Left kidney (tissue), 1 donor: ENCODE measurements at regions not wholly inside any gene's neighbourhood (a gene's known extent, or its start where the extent isn't known, plus 50 kb on each side); places are given as distances from the start of the nearest gene placed in this dataset.
"Not testable (repeated sequence)": the region's sequence is repeated elsewhere in the genome, so short reads cannot be mapped to it uniquely, and the experiment has no call there.

Experiments used
- DNase-seq: peaks from one replicate; pipeline ENCODE4 v3.0.0-alpha.2; 2013

DNA sequence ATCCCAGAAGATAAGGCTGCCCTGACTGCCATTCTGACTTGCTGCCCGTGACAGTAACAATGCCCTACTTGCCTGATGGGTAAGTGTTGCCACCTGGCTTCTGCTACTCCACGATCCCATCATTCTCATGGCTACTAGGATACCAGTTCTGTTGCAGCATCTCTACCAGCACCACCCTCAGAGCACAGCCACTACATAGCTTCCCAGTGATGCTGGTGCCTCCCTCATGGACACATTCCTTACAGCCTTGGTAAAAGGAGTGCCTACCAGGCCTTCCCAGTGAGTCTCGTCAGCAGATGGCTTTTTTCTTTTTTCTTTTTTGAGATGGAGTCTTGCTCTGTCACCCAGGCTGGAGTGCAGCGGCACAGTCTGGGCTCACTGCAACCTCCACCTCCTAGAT, 84.4 kb upstream of the CMKLR1 start:
- DNase-seq: no peak

DNA sequence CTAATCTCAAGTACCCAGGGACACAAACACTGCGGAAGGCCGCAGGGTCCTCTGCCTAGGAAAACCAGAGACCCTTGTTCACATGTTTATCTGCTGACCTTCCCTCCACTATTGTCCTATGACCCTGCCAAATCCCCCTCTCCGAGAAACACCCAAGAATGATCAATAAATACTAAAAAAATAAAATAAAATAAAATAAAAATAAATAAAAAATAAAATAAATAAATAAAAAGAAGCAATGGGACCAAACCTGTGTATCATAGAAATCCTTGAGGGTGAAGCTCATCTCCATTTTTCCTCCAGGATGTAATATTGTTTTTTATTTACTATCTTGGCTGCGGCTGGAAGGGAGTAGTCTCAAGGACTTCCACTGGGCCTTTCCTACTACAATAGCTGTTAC, 82.0 kb upstream of the CMKLR1 start:
- DNase-seq: not testable (repeated sequence)

DNA sequence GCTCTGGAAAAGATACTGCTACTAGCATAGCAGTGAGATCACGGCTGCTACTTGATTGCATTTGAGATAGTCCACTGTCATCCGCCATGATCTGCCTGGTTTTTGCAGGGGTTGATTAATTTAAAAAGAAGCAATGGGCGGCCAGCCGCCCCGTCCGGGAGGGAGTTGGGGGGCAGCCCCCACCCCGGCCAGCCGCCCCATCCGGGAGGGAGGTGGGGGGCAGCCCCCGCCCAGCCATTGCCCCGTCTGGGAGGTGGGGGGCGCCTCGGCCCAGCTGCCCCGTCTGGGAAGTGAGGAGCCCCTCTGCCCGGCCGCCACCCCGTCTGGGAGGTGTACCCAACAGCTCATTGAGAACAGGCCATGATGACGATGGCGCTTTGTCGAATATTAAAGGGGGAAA, 81.3 kb upstream of the CMKLR1 start:
- DNase-seq: not testable (repeated sequence)

DNA sequence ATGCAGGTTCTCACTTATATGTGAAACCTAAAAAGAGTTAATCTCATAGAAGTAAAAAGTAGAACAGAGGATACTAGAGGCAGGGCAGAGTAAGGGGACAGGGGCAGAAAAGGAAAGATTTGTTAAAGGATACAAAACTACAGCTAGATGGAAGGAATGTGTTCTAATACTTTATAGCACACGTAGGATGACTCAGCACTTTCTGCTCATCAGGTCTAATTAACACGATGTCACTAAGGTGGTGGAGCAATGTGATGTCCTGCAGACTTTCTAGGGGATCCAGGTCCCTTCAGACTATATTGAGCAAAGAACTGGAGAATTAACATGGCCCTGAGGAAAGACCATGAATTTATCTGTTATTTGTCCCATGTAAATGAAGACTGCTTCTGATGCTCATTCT, 80.8 kb upstream of the CMKLR1 start:
- DNase-seq: no peak

DNA sequence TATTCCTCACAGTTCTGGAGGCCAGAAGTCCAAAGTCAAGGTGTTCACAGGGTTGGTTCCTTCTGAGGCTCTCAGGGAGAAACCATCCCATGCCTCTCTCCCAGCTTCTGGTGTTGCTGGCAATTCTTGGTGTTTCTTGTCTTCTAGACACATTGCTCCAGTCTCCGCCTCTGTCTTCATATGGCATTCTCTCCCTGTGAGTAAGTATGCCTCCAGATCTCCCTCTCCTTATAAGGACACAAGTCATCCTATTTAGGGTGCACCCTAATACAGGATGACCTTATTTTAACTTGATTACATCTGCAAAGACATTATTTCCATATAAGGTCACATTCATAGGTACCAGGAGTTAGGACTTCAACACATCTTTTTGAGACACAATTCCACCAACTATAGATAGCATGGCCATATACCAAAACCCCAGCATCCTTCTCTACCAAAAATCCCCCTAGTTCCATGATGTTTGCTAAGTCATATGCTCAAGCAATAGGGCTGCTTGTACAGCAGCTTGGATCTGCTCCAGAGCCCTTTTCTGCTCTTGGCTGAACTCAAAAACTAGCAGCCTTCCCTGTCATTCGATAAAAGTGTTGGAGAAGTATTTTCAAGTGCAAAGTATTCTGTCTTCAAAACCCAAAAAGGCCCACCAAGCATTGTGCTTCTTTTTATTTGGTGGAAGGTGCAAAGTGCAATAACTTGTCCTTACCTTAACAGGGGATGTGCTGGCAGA, 79.2 kb upstream of the CMKLR1 start:
- DNase-seq: no peak

DNA sequence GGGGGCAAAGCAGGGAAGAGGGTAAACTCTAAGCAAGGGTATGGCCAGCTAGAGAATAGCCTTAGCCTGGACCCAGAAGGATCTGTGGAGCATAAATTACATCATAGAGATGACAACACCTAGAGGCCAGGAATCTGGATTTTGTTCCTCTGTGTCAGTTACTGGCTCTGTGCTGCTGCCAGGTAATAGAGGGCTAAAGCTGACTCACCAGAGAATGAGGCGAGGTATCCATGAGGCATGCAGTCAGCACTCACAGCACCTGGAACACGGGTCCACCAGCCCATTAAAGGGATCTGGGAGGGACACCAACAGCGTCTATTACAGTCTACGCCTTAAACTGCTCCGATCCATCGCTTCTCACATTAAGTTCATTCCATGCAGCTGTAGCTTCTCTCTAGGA, 74.9 kb upstream of the CMKLR1 start:
- DNase-seq: no peak

DNA sequence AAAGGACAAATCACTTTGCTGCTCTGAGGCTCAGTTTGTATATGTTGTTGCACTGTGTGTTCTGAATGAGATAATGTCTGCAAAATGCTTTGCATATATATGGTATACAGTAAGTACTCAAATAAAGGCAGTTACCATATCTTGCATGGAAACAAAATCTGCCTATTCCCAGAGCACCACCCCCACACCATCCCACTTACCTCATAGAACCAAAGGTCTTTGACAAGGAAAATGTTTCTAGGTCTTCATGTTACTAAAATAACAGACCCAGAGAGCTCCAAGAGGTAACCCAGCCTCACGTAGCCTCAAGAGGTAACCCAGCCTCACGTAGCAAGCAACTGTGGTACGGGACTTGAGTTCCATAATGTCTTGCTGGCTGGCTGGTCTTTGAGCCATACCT, 71.6 kb upstream of the CMKLR1 start:
- no peak for DNase-seq

DNA sequence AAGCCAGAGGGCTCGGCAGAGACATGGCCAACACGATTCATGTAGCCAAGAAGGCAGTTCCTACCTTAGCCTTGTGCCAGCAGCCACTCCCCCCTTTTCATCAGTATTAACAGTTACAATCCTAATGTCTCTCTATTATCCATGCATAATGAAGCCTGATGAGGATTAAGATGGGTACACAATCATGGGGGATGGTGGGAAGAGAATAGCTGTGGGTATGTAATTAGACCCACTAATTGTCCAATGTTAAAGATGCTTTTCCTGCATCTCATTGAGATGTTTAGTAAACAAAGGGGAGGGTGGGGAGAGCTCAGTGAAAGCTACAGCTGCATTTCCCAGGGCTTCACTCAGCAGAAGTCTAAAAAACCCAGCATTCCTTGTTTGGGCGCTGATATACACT, 70.4 kb upstream of the CMKLR1 start:
- DNase-seq: no peak

DNA sequence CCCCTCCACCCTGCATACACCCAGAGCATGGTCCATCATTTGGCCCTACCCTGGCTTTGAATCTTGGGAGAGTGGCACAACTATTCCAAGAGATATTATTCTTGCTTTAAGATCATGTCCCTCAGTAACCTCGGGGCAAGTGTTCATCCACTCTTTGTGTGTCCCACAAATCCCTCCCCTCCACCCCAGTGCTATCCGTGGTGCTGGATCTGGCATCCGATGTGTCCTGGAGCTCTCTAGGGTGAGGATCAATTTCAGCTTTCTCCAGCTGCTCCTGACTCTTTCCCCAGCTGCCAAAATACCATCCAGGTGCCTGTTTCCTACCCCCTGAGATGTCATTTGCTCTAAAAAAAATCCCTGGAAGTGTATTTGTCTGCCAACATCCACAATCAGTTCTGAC, 64.8 kb upstream of the CMKLR1 start:
- DNase-seq: no peak

DNA sequence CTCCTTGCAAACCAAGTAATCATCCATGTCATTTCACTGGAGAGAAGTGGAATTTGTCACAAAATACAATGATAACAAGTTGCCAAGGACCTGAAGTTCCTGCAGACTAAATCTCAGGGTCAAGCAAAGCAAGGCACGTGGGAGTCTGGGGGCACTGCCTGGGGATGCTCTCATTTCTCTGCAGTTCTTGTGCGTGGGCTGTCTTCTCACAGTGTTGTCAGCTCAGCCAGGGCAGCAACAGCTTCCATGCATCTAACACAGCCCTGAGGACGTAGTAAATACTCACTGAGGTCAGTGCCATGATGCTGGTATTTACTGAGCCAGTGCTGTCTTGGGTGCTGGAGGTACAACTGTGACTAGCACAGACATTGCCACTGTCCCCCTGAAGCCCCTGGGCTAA, 62.9 kb upstream of the CMKLR1 start:
- DNase-seq: no peak

DNA sequence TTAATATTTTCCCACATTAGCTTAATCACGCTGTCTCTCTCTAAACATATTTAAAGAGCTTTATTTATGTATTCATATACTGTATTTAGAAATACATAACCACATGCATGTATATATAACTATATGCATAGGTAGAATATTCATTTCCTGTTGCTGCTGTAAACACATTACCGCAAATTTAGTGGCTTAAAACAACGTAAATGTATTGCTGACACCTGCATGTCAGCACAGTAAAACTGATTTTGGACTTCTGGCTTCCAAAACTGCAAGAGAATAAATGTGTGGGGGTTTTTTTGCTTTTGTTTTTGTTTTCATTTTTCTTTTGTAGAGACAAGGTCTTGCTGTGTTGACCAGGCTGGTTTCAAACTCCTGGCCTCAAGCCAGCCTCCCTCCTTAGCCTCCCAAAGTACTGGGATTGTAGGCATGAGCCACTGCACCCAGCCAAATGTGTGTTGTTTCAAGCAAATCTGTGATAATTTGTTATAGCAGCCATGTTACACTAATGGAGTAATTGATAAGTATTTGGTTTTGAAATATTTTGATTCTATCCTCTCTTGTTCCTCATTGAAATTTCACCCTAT, 61.9 kb upstream of the CMKLR1 start:
- DNase-seq: no peak

DNA sequence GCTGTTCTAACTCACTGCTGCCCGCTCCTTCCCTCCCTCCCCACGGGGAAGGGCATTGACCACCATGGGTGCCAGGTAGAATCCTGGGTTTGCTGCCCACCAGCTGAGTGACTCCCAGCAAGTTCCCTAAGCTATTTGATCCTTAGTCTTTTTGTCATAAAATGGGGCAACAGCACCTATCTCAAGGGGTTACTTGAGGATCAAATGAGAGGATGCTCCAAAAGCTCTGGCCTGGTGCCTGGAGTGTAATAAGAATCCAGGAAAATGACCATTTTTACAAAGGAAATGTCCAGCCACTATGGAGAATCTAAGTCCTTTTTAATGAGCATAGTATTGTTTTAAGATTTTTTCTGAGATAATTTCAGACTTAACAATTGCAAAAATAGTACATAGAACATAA, 61.4 kb upstream of the CMKLR1 start:
- no peak for DNase-seq

DNA sequence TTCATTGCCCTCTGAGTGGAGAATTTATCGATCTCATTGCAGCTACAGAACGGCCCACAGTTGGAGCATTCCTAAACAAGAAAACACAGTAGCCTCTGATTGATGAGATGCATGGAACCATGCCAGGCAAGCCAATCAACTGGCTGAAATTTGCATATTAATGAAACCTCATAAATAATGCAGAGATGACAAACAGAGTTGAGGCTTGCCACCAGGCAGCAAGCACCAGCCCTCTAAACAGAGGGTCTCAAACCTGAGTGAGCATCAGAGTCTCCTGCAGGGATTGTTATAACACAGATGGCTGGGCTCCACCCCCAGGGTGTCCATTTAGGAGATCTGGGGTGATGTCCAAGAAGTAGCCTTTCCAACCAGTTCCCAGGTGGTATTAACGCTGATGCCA, 60.9 kb upstream of the CMKLR1 start:
- no peak for DNase-seq

DNA sequence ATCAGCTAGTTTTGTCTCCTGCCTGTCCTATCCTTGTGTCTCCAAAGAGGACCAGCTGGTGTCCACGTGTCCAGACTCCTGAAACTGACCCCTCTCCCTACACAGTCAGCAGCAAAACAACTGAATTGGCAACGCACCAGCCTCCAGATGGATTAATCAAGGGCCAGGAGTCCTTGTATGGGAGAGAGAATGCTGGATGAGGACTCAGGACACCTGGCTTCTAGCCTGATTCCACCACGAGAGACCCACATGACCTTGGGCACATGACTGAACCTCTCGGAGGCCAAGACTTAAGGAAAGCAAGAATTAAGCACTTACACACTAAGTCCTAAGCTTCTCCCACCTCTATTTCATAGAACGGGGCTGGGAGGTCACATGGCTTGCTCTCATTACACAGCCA, 60.4 kb upstream of the CMKLR1 start:
- DNase-seq: no peak

DNA sequence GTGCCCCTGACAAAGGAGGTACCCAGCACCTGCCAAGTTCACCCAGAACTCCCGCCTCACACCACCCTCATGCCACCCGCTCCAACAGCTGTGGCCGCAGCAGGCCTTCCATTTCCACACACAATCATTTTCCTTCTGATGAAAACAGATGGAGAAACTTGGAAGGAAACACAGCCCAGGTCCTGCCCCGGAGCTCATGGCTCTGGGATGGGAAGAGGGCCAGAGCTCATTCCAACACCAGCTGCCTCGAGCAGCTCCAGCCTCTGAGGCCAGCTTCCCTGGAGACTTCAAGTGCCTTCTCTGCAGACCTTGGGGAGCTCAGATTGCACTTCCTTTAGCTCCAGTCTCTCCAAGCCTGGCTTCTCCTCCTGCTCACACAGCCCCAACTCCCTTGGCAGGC, 55.1 kb upstream of the CMKLR1 start:
- DNase-seq: peak; percentile 11

DNA sequence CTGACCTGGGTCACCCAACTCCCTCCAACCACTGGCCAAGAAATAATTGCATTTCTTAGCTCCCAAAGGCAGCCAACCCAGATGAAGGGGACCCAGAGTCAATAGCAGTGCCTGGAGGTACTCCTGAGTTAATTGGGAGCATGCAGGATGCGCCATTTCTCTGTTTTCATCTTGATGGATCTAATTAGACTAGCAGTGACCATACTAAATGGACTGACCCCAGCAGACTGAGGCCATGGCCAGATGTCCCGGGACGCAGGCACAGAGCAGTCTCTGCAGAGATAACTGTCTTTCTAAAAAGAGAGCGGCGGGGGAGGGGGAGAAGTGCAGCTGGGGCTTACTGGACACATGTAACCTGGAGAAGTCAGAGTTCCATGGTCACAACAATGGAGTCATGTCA, 53.2 kb upstream of the CMKLR1 start:
- no peak for DNase-seq

DNA sequence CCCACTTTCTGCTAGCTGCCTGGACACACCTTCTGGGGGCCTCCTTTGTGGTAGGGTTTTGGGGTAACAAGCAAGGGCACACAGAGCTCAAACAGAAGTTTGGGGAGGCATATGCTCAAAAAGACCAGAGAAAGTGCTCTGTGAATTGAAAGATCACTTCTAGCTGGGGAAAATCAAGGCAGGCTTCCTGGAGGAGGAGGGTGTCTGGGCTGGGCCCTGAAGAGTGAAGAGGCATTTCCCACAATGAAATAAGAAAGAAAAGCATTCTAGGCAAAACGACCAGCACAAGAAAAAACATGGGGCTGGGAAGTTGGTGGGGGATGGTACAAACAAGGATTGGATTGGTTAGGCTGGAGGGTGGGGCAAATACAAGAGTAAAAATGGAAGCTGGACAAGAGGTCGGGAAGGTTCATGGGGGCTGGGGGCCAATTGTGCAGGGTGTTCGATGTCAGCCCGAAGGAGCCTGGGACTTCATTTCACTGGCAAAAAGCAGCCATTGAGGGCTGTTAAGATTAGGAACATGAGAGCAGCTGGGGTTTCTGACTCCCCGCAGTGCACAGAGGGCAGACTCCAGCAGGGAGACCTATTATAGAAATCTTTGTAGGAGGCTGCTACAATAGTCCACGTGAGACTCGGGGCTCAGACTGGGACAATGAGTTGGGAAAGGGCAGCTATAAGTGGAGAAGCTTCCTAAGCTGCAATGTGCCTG, 51.5 kb upstream of the CMKLR1 start:
- no peak for DNase-seq

DNA sequence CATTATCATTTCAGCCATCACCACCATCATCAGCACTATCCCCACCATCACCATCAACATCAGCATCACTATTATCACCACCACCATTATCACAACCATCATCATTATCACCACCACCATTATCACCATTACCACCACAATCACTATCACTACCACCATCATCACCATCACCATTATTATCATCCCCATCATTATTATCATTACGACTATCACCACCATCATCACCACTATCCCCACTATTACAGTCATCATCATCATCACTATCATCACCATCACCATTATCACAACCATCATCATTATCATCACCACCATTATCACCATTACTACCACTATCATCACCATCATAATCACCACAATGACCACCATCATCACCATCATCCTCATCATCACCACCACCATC, 50.4 kb upstream of the CMKLR1 start:
- DNase-seq: no peak
